CD4-positive, alpha-beta memory T cell (primary cell): ENCODE measurements at regions not wholly inside any gene's neighbourhood (a gene's known extent, or its start where the extent isn't known, plus 50 kb on each side); places are given as distances from the start of the nearest gene placed in this dataset.
"Not testable (repeated sequence)": the region's sequence is repeated elsewhere in the genome, so short reads cannot be mapped to it uniquely, and the experiment has no call there.

Source experiments
- CTCF ChIA-PET: fragments of 350-600 bp; sonication (Branson Sonifier 250); formaldehyde crosslinking; loops from one replicate; lab custom pipeline; 2021; ENCODE audit warnings: inconsistent platforms; ENCODE audit not compliant: partially characterized antibody; lab: Charles Lee
- POLR2A ChIA-PET: fragments of 350-600 bp; sonication (Branson Sonifier 250); formaldehyde crosslinking; loops from one replicate; lab custom pipeline; 2021; ENCODE audit not compliant: partially characterized antibody; lab: Charles Lee
- DNase-seq, 5 donors: peaks; one replicate each; pipeline versions ENCODE4 v3.0.0 to v3.0.0-alpha.2; 2020 to 2022; ENCODE audit warnings: mixed read lengths in 1 of 5
- H3K27ac ChIP-seq: one replicate; pipeline ENCODE4 v1.7.0; 2013; ENCODE audit warnings: low read depth, low read length
- H3K27me3 ChIP-seq: 2 replicates; pipeline ENCODE4 v1.7.0; 2013; ENCODE audit warnings: mild to moderate bottlenecking, low read length, moderate library complexity; ENCODE audit not compliant: insufficient read depth
- H3K36me3 ChIP-seq: 2 replicates; pipeline ENCODE4 v1.7.0; 2013; ENCODE audit warnings: mild to moderate bottlenecking, low read length, moderate library complexity; ENCODE audit not compliant: insufficient read depth
- H3K4me1 ChIP-seq: 2 replicates; pipeline ENCODE4 v1.7.0; 2013; ENCODE audit warnings: mild to moderate bottlenecking, low read length, moderate library complexity; ENCODE audit not compliant: insufficient read depth
- H3K4me3 ChIP-seq, 2 donors: one replicate each; pipeline ENCODE4 v1.7.0; 2013; ENCODE audit warnings: low read length in 2 of 2, mild to moderate bottlenecking in 1 of 2
- H3K9me3 ChIP-seq, 2 donors: one replicate each; pipeline ENCODE4 v1.7.0; 2013; ENCODE audit warnings: low read length in 2 of 2, control low read depth in 1 of 2; ENCODE audit not compliant: control insufficient read depth in 1 of 2
- H3K27ac Mint-ChIP-seq, 7 donors: one replicate each; pipeline ENCODE4 v1.8.0; 2020 to 2021; ENCODE audit warnings: mixed read lengths in 7 of 7, mild to moderate bottlenecking in 6 of 7, inconsistent platforms in 3 of 7, moderate library complexity in 3 of 7
- H3K27me3 Mint-ChIP-seq, 2 donors: one replicate each; pipeline ENCODE4 v1.8.0; 2020 to 2021; ENCODE audit warnings: mixed read lengths in 2 of 2
- H3K36me3 Mint-ChIP-seq, 2 donors: one replicate each; pipeline ENCODE4 v1.8.0; 2020 to 2021; ENCODE audit warnings: mixed read lengths in 2 of 2, inconsistent platforms in 1 of 2, mild to moderate bottlenecking in 1 of 2
- H3K4me1 Mint-ChIP-seq, 4 donors: one replicate each; pipeline ENCODE4 v1.8.0; 2020 to 2021; ENCODE audit warnings: mixed read lengths in 4 of 4, mild to moderate bottlenecking in 1 of 4
- H3K4me3 Mint-ChIP-seq, 8 donors: one replicate each; pipeline ENCODE4 v1.8.0; 2020 to 2021; ENCODE audit warnings: mixed read lengths in 8 of 8, mild to moderate bottlenecking in 7 of 8, moderate library complexity in 6 of 8, inconsistent platforms in 3 of 8
- H3K9me3 Mint-ChIP-seq, 8 donors: one replicate each; pipeline ENCODE4 v1.8.0; 2020 to 2021; ENCODE audit warnings: mixed read lengths in 8 of 8, mild to moderate bottlenecking in 5 of 8, inconsistent platforms in 3 of 8, moderate library complexity in 1 of 8
- intact Hi-C: fragments of 100-400 bp; cut with micrococcal nuclease; formaldehyde crosslinking; loops from one replicate; pipeline ENCODE4 v1.15.1; 2023

GRCh38 chr2:6127718-6128117 lies 435.5 kb downstream of the SOX11 start:
- Mint-ChIP-seq H3K4me3 (no peak overlapping the region), H3K27me3 (no peaks in the 10 kb centered on the region), H3K9me3 (peaks cover 0 to 6% (median 0%) of the 10 kb centered on the region in 8 donors), H3K27ac (no peak overlapping the region), H3K36me3 (no peaks in the 10 kb centered on the region), H3K4me1 (no peaks in the 10 kb centered on the region)
- ChIA-PET POLR2A (no interaction called here), CTCF (no interaction called here)
- Histone ChIP-seq H3K27me3 (no peaks in the 10 kb centered on the region), H3K9me3 (no peaks in the 10 kb centered on the region), H3K4me1 (no peaks in the 10 kb centered on the region), H3K4me3 (no peak overlapping the region), H3K36me3 (no peaks in the 10 kb centered on the region), H3K27ac (no peak overlapping the region)
- intact Hi-C loops: no loop called here
- no peak for DNase-seq

GRCh38 chr2:6139142-6139541 lies 447.0 kb downstream of the SOX11 start:
- Histone ChIP-seq H3K27me3 (no peaks in the 10 kb centered on the region), H3K36me3 (no peaks in the 10 kb centered on the region), H3K4me3 (no peak overlapping the region), H3K4me1 (no peaks in the 10 kb centered on the region), H3K27ac (no peak overlapping the region), H3K9me3 (no peaks in the 10 kb centered on the region)
- Mint-ChIP-seq H3K27ac (no peak overlapping the region), H3K4me1 (no peaks in the 10 kb centered on the region), H3K4me3 (no peak overlapping the region), H3K9me3 (peaks cover 0 to 8% (median 3%) of the 10 kb centered on the region in 8 donors), H3K36me3 (no peaks in the 10 kb centered on the region), H3K27me3 (no peaks in the 10 kb centered on the region)
- no peak for DNase-seq
- intact Hi-C loops: no loop called here
- CTCF ChIA-PET: no interaction called here
- POLR2A ChIA-PET: no interaction called here

DNA sequence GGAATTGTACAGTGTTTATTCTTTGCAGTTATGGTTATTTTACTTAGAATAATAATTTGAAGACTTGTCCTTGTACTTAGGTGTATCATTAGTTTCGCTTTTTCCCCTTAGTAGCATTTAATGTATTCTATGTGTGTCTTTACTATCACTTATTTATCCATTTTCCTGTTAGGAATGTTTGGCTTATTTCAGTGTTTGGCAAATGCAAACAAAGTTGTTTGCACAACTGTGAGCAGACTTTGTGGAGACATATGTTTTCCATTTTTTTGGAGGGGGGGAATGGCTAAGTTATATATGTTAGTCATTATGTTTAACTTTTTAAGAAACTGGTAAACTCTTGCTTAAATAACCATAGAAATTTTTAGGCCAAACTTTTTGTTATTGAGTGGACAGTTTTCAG lies 447.7 kb downstream of the SOX11 start:
- POLR2A ChIA-PET: no interaction called here
- Mint-ChIP-seq H3K36me3 (no peaks in the 10 kb centered on the region), H3K4me1 (no peaks in the 10 kb centered on the region), H3K27ac (no peak overlapping the region), H3K9me3 (peaks cover 0 to 15% (median 5%) of the 10 kb centered on the region in 8 donors), H3K27me3 (no peaks in the 10 kb centered on the region), H3K4me3 (no peak overlapping the region)
- intact Hi-C loops: no loop called here
- CTCF ChIA-PET: no interaction called here
- no peak for DNase-seq
- H3K36me3 ChIP-seq: no peaks in the 10 kb centered on the region
- no peak overlapping the region for H3K27ac ChIP-seq
- no peaks in the 10 kb centered on the region for H3K4me1 ChIP-seq
- H3K4me3 ChIP-seq: no peak overlapping the region
- no peaks in the 10 kb centered on the region for H3K27me3 ChIP-seq
- H3K9me3 ChIP-seq: no peaks in the 10 kb centered on the region

DNA sequence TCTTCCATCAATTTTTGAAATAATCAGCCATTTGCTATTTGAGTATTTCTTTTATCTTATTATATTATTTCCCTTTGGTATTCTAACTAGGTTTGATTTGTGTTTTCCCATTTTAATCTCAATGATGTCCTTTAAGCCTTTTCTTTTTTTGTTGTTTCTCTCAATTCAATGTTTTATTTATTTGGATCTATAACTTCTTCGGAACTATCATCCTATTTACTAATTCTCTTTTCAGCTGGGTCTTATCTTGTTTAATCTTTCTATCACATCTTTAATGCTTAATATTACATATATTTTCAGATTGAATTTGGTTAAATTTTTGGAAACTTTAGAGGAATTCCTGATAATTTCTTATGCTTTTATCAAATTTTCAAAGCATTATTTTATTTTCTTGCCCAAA lies 448.3 kb downstream of the SOX11 start:
- no peaks in the 10 kb centered on the region for H3K4me1 ChIP-seq
- H3K9me3 ChIP-seq: no peaks in the 10 kb centered on the region
- peaks cover 0 to 21% (median 5%) of the 10 kb centered on the region in 8 donors for H3K9me3 Mint-ChIP-seq
- intact Hi-C loops: no loop called here
- no peaks in the 10 kb centered on the region for H3K27me3 ChIP-seq
- no peak overlapping the region for H3K27ac Mint-ChIP-seq
- POLR2A ChIA-PET: no interaction called here
- H3K4me3 Mint-ChIP-seq: no peak overlapping the region
- CTCF ChIA-PET: no interaction called here
- no peaks in the 10 kb centered on the region for H3K27me3 Mint-ChIP-seq
- H3K36me3 Mint-ChIP-seq: no peaks in the 10 kb centered on the region
- no peak overlapping the region for H3K4me3 ChIP-seq
- no peaks in the 10 kb centered on the region for H3K36me3 ChIP-seq
- no peak for DNase-seq
- H3K27ac ChIP-seq: no peak overlapping the region
- H3K4me1 Mint-ChIP-seq: no peaks in the 10 kb centered on the region

DNA sequence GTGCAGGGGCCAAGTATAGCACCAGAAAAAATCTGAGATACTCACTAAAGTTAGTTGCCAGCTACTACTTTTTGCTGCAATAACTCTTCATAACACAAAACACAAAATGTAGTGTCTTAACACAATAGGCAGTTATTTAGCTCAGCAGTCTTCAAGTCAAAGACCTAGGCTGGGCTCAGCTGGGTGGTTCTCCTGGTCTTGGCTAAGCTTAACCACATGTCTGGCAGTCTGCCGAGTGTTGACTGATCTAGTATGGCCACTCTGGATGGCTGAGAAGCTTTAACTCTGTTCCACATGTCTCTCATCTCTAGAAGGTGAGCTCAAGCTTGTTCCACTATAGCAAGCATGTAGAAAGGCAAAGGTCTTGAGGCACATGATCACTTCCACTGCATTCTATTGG lies 451.6 kb downstream of the SOX11 start:
- peaks cover 0 to 22% (median 4%) of the 10 kb centered on the region in 8 donors for H3K9me3 Mint-ChIP-seq
- ChIA-PET CTCF (no interaction called here), POLR2A (no interaction called here)
- H3K4me3 Mint-ChIP-seq: no peak overlapping the region
- no peak overlapping the region for H3K27ac ChIP-seq
- no peaks in the 10 kb centered on the region for H3K27me3 Mint-ChIP-seq
- no peak overlapping the region for H3K27ac Mint-ChIP-seq
- no peak for DNase-seq
- intact Hi-C loops: no loop called here
- no peaks in the 10 kb centered on the region for H3K4me1 Mint-ChIP-seq
- no peaks in the 10 kb centered on the region for H3K27me3 ChIP-seq
- no peaks in the 10 kb centered on the region for H3K36me3 ChIP-seq
- no peaks in the 10 kb centered on the region for H3K9me3 ChIP-seq
- H3K36me3 Mint-ChIP-seq: no peaks in the 10 kb centered on the region
- H3K4me1 ChIP-seq: no peaks in the 10 kb centered on the region
- no peak overlapping the region for H3K4me3 ChIP-seq

- DNase-seq, H3K4me1 Mint-ChIP-seq, H3K27ac ChIP-seq, CTCF ChIA-PET, H3K27me3 Mint-ChIP-seq, H3K4me1 ChIP-seq, intact Hi-C loops, H3K27ac Mint-ChIP-seq, H3K36me3 Mint-ChIP-seq, POLR2A ChIA-PET, H3K36me3 ChIP-seq, H3K9me3 ChIP-seq, H3K4me3 Mint-ChIP-seq, H3K4me3 ChIP-seq, H3K27me3 ChIP-seq: not testable (repeated sequence)
- H3K9me3 Mint-ChIP-seq: peaks cover 0 to 22% (median 4%) of the 10 kb centered on the region in 8 donors
Measured at GRCh38 chr2:6147215-6147614, 455.0 kb downstream of the SOX11 start.

DNA sequence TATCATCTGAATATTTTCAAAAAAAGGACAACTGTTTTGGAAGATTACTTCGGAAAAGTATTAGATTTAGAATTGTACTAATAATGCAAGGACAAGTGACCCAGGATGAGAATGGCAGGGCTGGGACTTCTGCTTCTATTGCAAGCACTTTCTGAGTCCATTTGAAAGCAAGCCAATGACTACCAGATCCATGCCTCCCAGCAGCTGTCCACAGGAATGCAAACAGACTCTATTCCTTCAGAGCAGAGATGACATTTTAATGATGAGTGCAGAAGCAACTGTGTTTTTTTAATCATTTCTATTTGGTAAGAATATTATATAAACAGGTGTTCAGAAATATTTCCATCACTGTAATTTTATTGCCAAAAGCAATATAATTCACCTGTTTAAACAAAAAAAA lies 456.7 kb downstream of the SOX11 start:
- Histone ChIP-seq H3K4me1 (no peaks in the 10 kb centered on the region), H3K27ac (no peak overlapping the region), H3K36me3 (no peaks in the 10 kb centered on the region), H3K4me3 (no peak overlapping the region), H3K9me3 (no peaks in the 10 kb centered on the region), H3K27me3 (no peaks in the 10 kb centered on the region)
- ChIA-PET CTCF (no interaction called here), POLR2A (no interaction called here)
- Mint-ChIP-seq H3K9me3 (peaks cover 0 to 17% (median 4%) of the 10 kb centered on the region in 8 donors), H3K36me3 (no peaks in the 10 kb centered on the region), H3K4me1 (no peaks in the 10 kb centered on the region), H3K27ac (no peak overlapping the region), H3K4me3 (no peak overlapping the region), H3K27me3 (no peaks in the 10 kb centered on the region)
- DNase-seq: no peak
- intact Hi-C loops: no loop called here

DNA sequence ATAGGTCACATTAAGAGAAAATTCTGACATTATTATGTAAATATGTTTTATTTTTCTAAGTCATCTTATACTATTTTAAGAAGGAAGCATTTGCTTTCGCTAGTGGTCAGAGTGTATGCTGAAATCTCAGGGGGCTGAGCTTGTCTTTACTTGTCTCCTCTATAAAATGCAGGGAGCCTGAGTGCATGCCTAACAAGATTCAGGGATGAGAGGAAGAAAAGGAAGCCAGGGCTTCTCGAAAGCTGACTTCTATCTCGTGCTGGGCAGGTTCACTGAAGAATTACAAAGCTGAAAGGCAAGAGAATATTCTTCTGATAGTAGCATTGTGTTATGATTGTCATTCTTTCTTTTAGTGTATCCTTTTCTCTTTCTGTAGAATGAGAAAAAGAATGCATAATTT lies 467.4 kb downstream of the SOX11 start:
- no peak for DNase-seq
- Mint-ChIP-seq H3K4me1 (no peaks in the 10 kb centered on the region), H3K27me3 (no peaks in the 10 kb centered on the region), H3K27ac (no peak overlapping the region), H3K4me3 (no peak overlapping the region), H3K9me3 (peaks cover 0 to 12% (median 1%) of the 10 kb centered on the region in 8 donors), H3K36me3 (no peaks in the 10 kb centered on the region)
- intact Hi-C loops: no loop called here
- Histone ChIP-seq H3K36me3 (no peaks in the 10 kb centered on the region), H3K9me3 (no peaks in the 10 kb centered on the region), H3K4me1 (no peaks in the 10 kb centered on the region), H3K4me3 (no peak overlapping the region), H3K27ac (no peak overlapping the region), H3K27me3 (no peaks in the 10 kb centered on the region)
- ChIA-PET POLR2A (no interaction called here), CTCF (no interaction called here)
